Adrenal gland (tissue), 5 donors: ENCODE measurements at regions not wholly inside any gene's neighbourhood (a gene's known extent, or its start where the extent isn't known, plus 50 kb on each side); places are given as distances from the start of the nearest gene placed in this dataset.

ENCODE experiments used
- POLR2A ChIP-seq, 2 donors: fragments of 450-650 bp; IDR thresholded peaks; one replicate each; pipeline ENCODE4 v1.6.1; 2017; ENCODE audit warnings: antibody characterized with exemption in 2 of 2, mild to moderate bottlenecking in 2 of 2, moderate library complexity in 1 of 2
- TF ChIP-seq, protein P1 (sequence below), 6 experiments: fragments of 450-650 bp in 4 of 6; fragments of 200-600 bp in 2 of 6; sonication (generic) in 1 of 6; IDR thresholded peaks; 1 replicate in 5 of 6; 2 replicates in 1 of 6; pipeline versions ENCODE4 v1.5.1 to v1.8.0; 2016 to 2021; ENCODE audit warnings: antibody characterized with exemption in 6 of 6, mild to moderate bottlenecking in 2 of 6, moderate library complexity in 1 of 6
- donor health status: DM: no; HTN: no; CAD: no.

DNA sequence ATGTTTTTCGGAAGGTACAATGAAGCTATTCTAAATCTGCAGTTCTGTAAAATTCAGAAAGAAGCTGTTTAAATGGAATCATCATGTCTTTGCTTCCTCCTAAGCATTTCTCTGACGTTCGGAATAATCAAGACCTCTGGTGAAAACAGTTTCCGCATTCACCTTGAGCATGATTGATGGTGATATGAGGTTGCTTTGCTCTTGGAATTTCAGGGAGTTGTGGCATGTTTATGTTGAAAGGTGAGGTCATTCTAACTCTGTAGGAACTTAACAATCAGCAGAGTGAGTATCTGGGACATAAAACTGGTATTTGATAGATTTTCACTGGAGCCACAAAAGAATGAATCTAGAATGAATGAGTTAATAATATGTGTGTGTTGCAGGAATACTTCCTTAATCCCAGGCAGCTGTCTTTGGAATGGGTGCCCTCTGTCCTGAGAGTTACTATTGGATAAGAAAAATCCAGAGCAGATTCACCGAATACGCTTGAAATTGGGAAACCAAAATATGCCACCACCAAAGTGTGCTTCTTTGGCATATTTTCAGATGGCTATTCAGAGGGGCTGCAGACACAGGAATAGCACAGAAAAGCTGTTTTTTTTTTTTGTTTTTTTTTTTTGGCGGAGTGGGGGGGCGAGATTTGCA lies 599.1 kb downstream of the CCER1 start:
- TF ChIP-seq, protein P1, sequence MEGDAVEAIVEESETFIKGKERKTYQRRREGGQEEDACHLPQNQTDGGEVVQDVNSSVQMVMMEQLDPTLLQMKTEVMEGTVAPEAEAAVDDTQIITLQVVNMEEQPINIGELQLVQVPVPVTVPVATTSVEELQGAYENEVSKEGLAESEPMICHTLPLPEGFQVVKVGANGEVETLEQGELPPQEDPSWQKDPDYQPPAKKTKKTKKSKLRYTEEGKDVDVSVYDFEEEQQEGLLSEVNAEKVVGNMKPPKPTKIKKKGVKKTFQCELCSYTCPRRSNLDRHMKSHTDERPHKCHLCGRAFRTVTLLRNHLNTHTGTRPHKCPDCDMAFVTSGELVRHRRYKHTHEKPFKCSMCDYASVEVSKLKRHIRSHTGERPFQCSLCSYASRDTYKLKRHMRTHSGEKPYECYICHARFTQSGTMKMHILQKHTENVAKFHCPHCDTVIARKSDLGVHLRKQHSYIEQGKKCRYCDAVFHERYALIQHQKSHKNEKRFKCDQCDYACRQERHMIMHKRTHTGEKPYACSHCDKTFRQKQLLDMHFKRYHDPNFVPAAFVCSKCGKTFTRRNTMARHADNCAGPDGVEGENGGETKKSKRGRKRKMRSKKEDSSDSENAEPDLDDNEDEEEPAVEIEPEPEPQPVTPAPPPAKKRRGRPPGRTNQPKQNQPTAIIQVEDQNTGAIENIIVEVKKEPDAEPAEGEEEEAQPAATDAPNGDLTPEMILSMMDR (IDR thresholded peaks at IDR 0.05) = no peak
- no peak for TF ChIP-seq POLR2A (IDR thresholded peaks at IDR 0.05)
